C4-2B (cell line): ENCODE measurements at regions not wholly inside any gene's neighbourhood (a gene's known extent, or its start where the extent isn't known, plus 50 kb on each side); places are given as distances from the start of the nearest gene placed in this dataset.

ENCODE experiments used
- H3K27ac ChIP-seq: fragments of 450-650 bp; 2 replicates; pipeline ENCODE4 v1.5.1; 2017
- CTCF ChIP-seq: fragments of 450-650 bp; conservative IDR thresholded peaks from 2 replicates; pipeline ENCODE4 v1.5.1; 2017; ENCODE audit warnings: mild to moderate bottlenecking
- ZFX ChIP-seq: fragments of 450-650 bp; IDR thresholded peaks from 2 replicates; pipeline ENCODE4 v1.6.1; 2017

- TF ChIP-seq CTCF (no peak), ZFX (no peak)
- peak overlapping the region; percentile 62 for H3K27ac ChIP-seq
Observed at GRCh38 chr7:45978010-45978681, 57.1 kb upstream of the IGFBP3 start.

GRCh38 chr7:45977256-45977780 is 56.2 kb upstream of the IGFBP3 start:
- TF ChIP-seq ZFX = no peak
- TF ChIP-seq CTCF = no peak
- H3K27ac ChIP-seq = no peak overlapping the region

GRCh38 chr7:45976485-45976856 is 55.4 kb upstream of the IGFBP3 start:
- TF ChIP-seq CTCF (no peak), ZFX (no peak)

GRCh38 chr7:45975847-45976484 is 54.9 kb upstream of the IGFBP3 start:
- no peak overlapping the region for H3K27ac ChIP-seq
- TF ChIP-seq ZFX (no peak), CTCF (no peak)

More at GRCh38 chr7:45976485-45976856, 55.4 kb upstream of the IGFBP3 start:
- H3K27ac ChIP-seq = no peak overlapping the region

- no peak overlapping the region for H3K27ac ChIP-seq
- no peak for TF ChIP-seq CTCF
- no peak for TF ChIP-seq ZFX
Observed at GRCh38 chr7:45975367-45975766, 54.3 kb upstream of the IGFBP3 start.

- no peak for TF ChIP-seq CTCF
- TF ChIP-seq ZFX = no peak
- no peak overlapping the region for H3K27ac ChIP-seq
Observed at GRCh38 chr7:45974540-45975360, 53.7 kb upstream of the IGFBP3 start.
